Esophagus squamous epithelium (tissue), 5 donors: ENCODE measurements at regions not wholly inside any gene's neighbourhood (a gene's known extent, or its start where the extent isn't known, plus 50 kb on each side); places are given as distances from the start of the nearest gene placed in this dataset.
"Not testable (repeated sequence)": the region's sequence is repeated elsewhere in the genome, so short reads cannot be mapped to it uniquely, and the experiment has no call there.

Experiments
- DNase-seq: peaks from one replicate; lab custom pipeline; 2025; lab: John Stamatoyannopoulos, UW
- H3K27ac ChIP-seq, 4 donors: fragments of 200-600 bp; sonication (generic); one replicate each; pipeline ENCODE4 v1.5.1; 2016 to 2019; ENCODE audit warnings: mild to moderate bottlenecking in 1 of 4
- H3K27me3 ChIP-seq, 4 donors: fragments of 200-600 bp; sonication (generic); 1 replicate in 3 of 4; 2 replicates in 1 of 4; pipeline versions ENCODE4 v1.5.1 to v1.6.0; 2017 to 2021; ENCODE audit warnings: antibody characterized with exemption in 1 of 4
- H3K36me3 ChIP-seq, 3 donors: fragments of 200-600 bp; sonication (generic); one replicate each; pipeline ENCODE4 v1.5.1; 2016 to 2019
- H3K4me1 ChIP-seq, 3 donors: fragments of 200-600 bp; sonication (generic); one replicate each; pipeline ENCODE4 v1.5.1; 2017 to 2019
- H3K4me3 ChIP-seq, 4 donors: fragments of 200-600 bp; sonication (generic); 1 replicate in 3 of 4; 2 replicates in 1 of 4; pipeline ENCODE4 v1.5.1; 2016 to 2019; ENCODE audit warnings: mild to moderate bottlenecking in 2 of 4, moderate library complexity in 1 of 4
- H3K9me3 ChIP-seq, 3 donors: fragments of 200-600 bp; sonication (generic); one replicate each; pipeline ENCODE4 v1.5.1; 2016 to 2019
- CTCF ChIP-seq, 6 experiments: fragments of 450-650 bp in 4 of 6; fragments of 200-600 bp in 2 of 6; sonication (generic) in 2 of 6; IDR thresholded peaks; one replicate each; pipeline ENCODE4 v1.5.1; 2016 to 2019; ENCODE audit warnings: antibody characterized with exemption in 6 of 6, mild to moderate bottlenecking in 4 of 6, moderate library complexity in 4 of 6
- POLR2A ChIP-seq, 4 donors: fragments of 450-650 bp; IDR thresholded peaks; one replicate each; pipeline ENCODE4 v1.6.1; 2017; ENCODE audit warnings: antibody characterized with exemption in 4 of 4, mild to moderate bottlenecking in 4 of 4, moderate library complexity in 3 of 4
- WGBS, 2 donors: methylation state at CpG; one replicate each; pipeline ENCODE4 v1.1.5; 2018; 5-methylcytosine and 5-hydroxymethylcytosine counted together
- intact Hi-C: fragments of 100-400 bp; cut with DNase I; formaldehyde crosslinking; loops from one replicate; pipeline ENCODE4 v1.15.0; 2022
- donor health status: DM: yes; HTN: yes; CAD: no.

GRCh38 chr6:40877362-40877761, 161.7 kb downstream of the UNC5CL start:
- H3K4me1 ChIP-seq = peaks cover 0 to 50% (median 4%) of the 10 kb centered on the region in 3 donors
- H3K4me3 ChIP-seq = no peak overlapping the region
- intact Hi-C loops = no loop called here
- no peaks in the 10 kb centered on the region for H3K27me3 ChIP-seq
- H3K9me3 ChIP-seq = no peaks in the 10 kb centered on the region
- TF ChIP-seq CTCF (IDR thresholded peaks at IDR 0.05) (no peak), POLR2A (IDR thresholded peaks at IDR 0.05) (no peak)
- H3K27ac ChIP-seq = no peak overlapping the region
- WGBS, 2 donors = 14 to 43% methylated on average over 1 of the region's 1 CpG
- no peak for DNase-seq
- no peaks in the 10 kb centered on the region for H3K36me3 ChIP-seq

GRCh38 chr6:40876336-40876735, 162.7 kb downstream of the UNC5CL start:
- H3K27ac ChIP-seq = peak overlapping the region in 2 of 4 donors; percentile 5 to 77
- 52 to 74% methylated on average over 2 of the region's 2 CpGs for whole genome bisulfite sequencing, 2 donors
- no peak overlapping the region for H3K4me3 ChIP-seq
- intact Hi-C loops = no loop called here
- H3K9me3 ChIP-seq = no peaks in the 10 kb centered on the region
- peaks cover 0 to 58% (median 4%) of the 10 kb centered on the region in 3 donors for H3K4me1 ChIP-seq
- H3K36me3 ChIP-seq = no peaks in the 10 kb centered on the region
- H3K27me3 ChIP-seq = no peaks in the 10 kb centered on the region
- TF ChIP-seq CTCF (IDR thresholded peaks at IDR 0.05) (no peak), POLR2A (IDR thresholded peaks at IDR 0.05) (no peak)
- DNase-seq = no peak

GRCh38 chr6:40874495-40874894, 164.5 kb downstream of the UNC5CL start:
- TF ChIP-seq POLR2A (IDR thresholded peaks at IDR 0.05) (no peak), CTCF (IDR thresholded peaks at IDR 0.05) (peak in 1 of 6 experiments; percentile 27)
- H3K4me1 ChIP-seq = peaks cover 0 to 64% (median 4%) of the 10 kb centered on the region in 3 donors
- H3K4me3 ChIP-seq = no peak overlapping the region
- no peaks in the 10 kb centered on the region for H3K9me3 ChIP-seq
- DNase-seq = no peak
- H3K36me3 ChIP-seq = no peaks in the 10 kb centered on the region
- H3K27ac ChIP-seq = peak overlapping the region in 2 of 4 donors; percentile 31 to 77
- H3K27me3 ChIP-seq = no peaks in the 10 kb centered on the region
- intact Hi-C loops = no loop called here
- WGBS, 2 donors = 51% methylated on average over 3 of the region's 4 CpGs; no CpG with 5 or more reads in 1 of the 2 donors

- no peaks in the 10 kb centered on the region for H3K36me3 ChIP-seq
- no peaks in the 10 kb centered on the region for H3K9me3 ChIP-seq
- no peaks in the 10 kb centered on the region for H3K27me3 ChIP-seq
- no peak for DNase-seq
- no peak overlapping the region for H3K4me3 ChIP-seq
- TF ChIP-seq POLR2A (IDR thresholded peaks at IDR 0.05) (no peak), CTCF (IDR thresholded peaks at IDR 0.05) (no peak)
- H3K4me1 ChIP-seq = peaks cover 6 to 84% (median 13%) of the 10 kb centered on the region in 3 donors
- intact Hi-C loops = no loop called here
- 35 to 47% methylated on average over 5 of the region's 5 CpGs for WGBS, 2 donors
- H3K27ac ChIP-seq = no peak overlapping the region
These were observed 167.6 kb downstream of the UNC5CL start for GRCh38 chr6:40871424-40871823.

- DNase-seq, H3K9me3 ChIP-seq, H3K27me3 ChIP-seq, H3K4me3 ChIP-seq, intact Hi-C loops, H3K36me3 ChIP-seq: not testable (repeated sequence)
- 44 to 57% methylated on average over 12 to 13 of the region's 14 CpGs for WGBS, 2 donors
- Histone ChIP-seq H3K4me1 (peaks cover 6 to 85% (median 8%) of the 10 kb centered on the region in 3 donors), H3K27ac (peak overlapping the region; percentile 43 to 86 (median 80))
These were observed 170.7 kb downstream of the UNC5CL start for GRCh38 chr6:40868089-40868865.

- Histone ChIP-seq H3K27ac (peak overlapping the region; percentile 43 to 86 (median 80)), H3K4me3 (peak overlapping the region; percentile 20 to 42 (median 32)), H3K4me1 (peaks cover 6 to 85% (median 8%) of the 10 kb centered on the region in 3 donors)
- 45 to 52% methylated on average over 7 to 9 of the region's 9 CpGs for WGBS, 2 donors
- DNase-seq, H3K9me3 ChIP-seq, H3K36me3 ChIP-seq, H3K27me3 ChIP-seq, intact Hi-C loops: not testable (repeated sequence)
These were observed 171.5 kb downstream of the UNC5CL start for GRCh38 chr6:40867527-40867926.

- intact Hi-C loops = not testable (repeated sequence)
These were observed 173.8 kb downstream of the UNC5CL start for GRCh38 chr6:40865259-40865658.

More at GRCh38 chr6:40865259-40865658, 173.8 kb downstream of the UNC5CL start:
- Histone ChIP-seq H3K36me3 (peaks cover 0 to 28% (median 0%) of the 10 kb centered on the region in 3 donors), H3K27ac (peak overlapping the region in 2 of 4 donors; percentile 52 to 85), H3K4me1 (peaks cover 6 to 86% (median 8%) of the 10 kb centered on the region in 3 donors), H3K4me3 (peak overlapping the region in 2 of 4 donors; percentile 38 to 42)
- WGBS, 2 donors = 67 to 83% methylated on average over 2 of the region's 2 CpGs
- H3K27me3 ChIP-seq, DNase-seq, H3K9me3 ChIP-seq: not testable (repeated sequence)
